ENCODE measurements at regions not wholly inside any gene's neighbourhood (a gene's known extent, or its start where the extent isn't known, plus 50 kb on each side); places are given as distances from the start of the nearest gene placed in this dataset.

DNA sequence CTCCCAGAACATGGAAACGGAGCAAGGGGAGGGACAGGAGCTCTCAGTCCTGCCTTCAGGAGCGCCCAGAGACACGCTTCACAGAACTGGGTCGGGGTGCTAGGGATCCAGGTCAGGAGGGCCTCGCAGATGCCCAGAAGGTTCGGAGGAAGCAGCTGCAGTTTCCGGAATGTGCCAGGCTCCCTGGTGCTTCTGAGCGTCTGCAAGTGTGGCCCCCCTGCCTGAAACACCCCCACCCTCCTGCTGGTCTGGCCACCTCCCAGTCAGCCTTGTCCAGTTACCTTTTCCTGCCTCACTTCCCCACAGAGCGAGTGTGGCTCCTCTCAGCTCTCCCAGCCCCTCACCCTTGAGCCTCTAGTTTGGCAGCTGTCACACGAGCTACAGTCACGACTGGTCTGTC is 88.3 kb upstream of the TAF1B start:
- Histone ChIP-seq H3K27ac (no peak overlapping the region), H3K9me3 (no peaks in the 10 kb centered on the region), H3K27me3 (peaks cover 21% of the 10 kb centered on the region), H3K36me3 (no peaks in the 10 kb centered on the region), H3K4me3 (no peak overlapping the region), H3K4me1 (peaks cover 0 to 34% (median 14%) of the 10 kb centered on the region in 3 donors)
- WGBS, 2 donors (ENCODE audit: low coverage in 1 of 2) = 49% methylated on average over 2 of the region's 11 CpGs; no CpG with 5 or more reads in 1 of the 2 donors
- TF ChIP-seq, protein P1, sequence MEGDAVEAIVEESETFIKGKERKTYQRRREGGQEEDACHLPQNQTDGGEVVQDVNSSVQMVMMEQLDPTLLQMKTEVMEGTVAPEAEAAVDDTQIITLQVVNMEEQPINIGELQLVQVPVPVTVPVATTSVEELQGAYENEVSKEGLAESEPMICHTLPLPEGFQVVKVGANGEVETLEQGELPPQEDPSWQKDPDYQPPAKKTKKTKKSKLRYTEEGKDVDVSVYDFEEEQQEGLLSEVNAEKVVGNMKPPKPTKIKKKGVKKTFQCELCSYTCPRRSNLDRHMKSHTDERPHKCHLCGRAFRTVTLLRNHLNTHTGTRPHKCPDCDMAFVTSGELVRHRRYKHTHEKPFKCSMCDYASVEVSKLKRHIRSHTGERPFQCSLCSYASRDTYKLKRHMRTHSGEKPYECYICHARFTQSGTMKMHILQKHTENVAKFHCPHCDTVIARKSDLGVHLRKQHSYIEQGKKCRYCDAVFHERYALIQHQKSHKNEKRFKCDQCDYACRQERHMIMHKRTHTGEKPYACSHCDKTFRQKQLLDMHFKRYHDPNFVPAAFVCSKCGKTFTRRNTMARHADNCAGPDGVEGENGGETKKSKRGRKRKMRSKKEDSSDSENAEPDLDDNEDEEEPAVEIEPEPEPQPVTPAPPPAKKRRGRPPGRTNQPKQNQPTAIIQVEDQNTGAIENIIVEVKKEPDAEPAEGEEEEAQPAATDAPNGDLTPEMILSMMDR (IDR thresholded peaks at IDR 0.05) = no peak
- no peak for TF ChIP-seq EP300 (IDR thresholded peaks at IDR 0.05)
- no peak for TF ChIP-seq POLR2AphosphoS5 (IDR thresholded peaks at IDR 0.05)
- no peak for TF ChIP-seq POLR2A (IDR thresholded peaks at IDR 0.05)
- ATAC-seq = no peak

DNA sequence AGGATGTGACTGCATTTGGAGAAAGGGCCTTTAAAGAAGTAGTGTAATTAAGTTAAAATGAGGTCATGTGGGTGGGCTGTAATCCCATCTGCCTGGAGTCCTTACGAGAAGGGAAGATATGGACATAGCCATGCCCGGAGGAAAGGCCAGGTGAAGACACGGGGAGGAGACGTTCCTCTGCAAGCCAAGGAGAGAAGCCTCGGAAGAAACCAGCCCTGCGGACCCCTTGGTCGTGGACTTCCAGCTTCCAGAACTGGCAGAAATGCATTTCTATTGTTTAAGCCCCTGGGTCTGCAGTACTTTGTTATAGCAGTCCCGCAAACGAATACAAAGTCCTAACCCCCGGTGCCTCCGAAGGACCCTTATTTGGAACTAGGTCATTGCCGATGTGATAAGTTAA is 87.6 kb upstream of the TAF1B start:
- 91 to 96% methylated on average over 9 to 11 of the region's 12 CpGs for WGBS, 2 donors (ENCODE audit: low coverage in 1 of 2)
- Histone ChIP-seq H3K27me3 (peaks cover 21% of the 10 kb centered on the region), H3K4me1 (peaks cover 0 to 34% (median 14%) of the 10 kb centered on the region in 3 donors), H3K9me3 (no peaks in the 10 kb centered on the region), H3K27ac (no peak overlapping the region), H3K36me3 (no peaks in the 10 kb centered on the region), H3K4me3 (no peak overlapping the region)
- TF ChIP-seq, protein P1 (IDR thresholded peaks at IDR 0.05) = no peak
- TF ChIP-seq POLR2AphosphoS5 (IDR thresholded peaks at IDR 0.05) (no peak), POLR2A (IDR thresholded peaks at IDR 0.05) (no peak), EP300 (IDR thresholded peaks at IDR 0.05) (no peak)
- no peak for ATAC-seq

DNA sequence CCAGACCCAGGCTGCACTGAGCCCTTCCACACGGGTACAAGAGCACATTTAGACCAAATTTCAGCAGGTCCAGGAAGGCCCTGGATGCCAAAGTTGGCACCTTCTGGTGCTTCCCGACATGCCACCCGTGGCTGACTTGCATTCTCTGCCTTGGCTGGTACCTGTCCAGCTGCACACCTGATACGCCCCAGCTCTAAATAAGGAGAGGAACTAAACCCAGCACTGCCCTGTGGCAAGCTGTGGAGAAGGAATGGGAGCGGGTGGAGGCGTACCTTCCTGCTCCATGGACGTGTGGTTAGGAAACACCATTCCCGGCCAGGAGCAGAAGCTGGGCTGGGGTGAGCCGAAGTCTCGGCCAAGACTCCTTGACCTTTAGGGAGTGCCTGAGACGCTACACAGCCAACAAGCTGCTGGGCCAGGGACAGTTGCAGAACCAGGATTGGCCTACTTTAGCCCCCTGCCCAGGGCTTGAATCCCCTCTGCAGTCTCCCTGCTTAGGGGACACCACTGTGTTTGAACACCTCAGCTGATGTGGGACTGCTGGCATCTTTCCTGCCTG is 86.5 kb upstream of the TAF1B start:
- WGBS, 2 donors (ENCODE audit: low coverage in 1 of 2) = 80% methylated on average over 4 of the region's 11 CpGs; no CpG with 5 or more reads in 1 of the 2 donors
- Histone ChIP-seq H3K9me3 (no peaks in the 10 kb centered on the region), H3K4me3 (no peak overlapping the region), H3K27ac (no peak overlapping the region), H3K4me1 (peaks cover 0 to 38% (median 14%) of the 10 kb centered on the region in 3 donors), H3K36me3 (no peaks in the 10 kb centered on the region), H3K27me3 (peaks cover 21% of the 10 kb centered on the region)
- TF ChIP-seq, protein P1 (IDR thresholded peaks at IDR 0.05) = no peak
- TF ChIP-seq POLR2A (IDR thresholded peaks at IDR 0.05) (no peak), EP300 (IDR thresholded peaks at IDR 0.05) (no peak), POLR2AphosphoS5 (IDR thresholded peaks at IDR 0.05) (no peak)
- no peak for ATAC-seq

DNA sequence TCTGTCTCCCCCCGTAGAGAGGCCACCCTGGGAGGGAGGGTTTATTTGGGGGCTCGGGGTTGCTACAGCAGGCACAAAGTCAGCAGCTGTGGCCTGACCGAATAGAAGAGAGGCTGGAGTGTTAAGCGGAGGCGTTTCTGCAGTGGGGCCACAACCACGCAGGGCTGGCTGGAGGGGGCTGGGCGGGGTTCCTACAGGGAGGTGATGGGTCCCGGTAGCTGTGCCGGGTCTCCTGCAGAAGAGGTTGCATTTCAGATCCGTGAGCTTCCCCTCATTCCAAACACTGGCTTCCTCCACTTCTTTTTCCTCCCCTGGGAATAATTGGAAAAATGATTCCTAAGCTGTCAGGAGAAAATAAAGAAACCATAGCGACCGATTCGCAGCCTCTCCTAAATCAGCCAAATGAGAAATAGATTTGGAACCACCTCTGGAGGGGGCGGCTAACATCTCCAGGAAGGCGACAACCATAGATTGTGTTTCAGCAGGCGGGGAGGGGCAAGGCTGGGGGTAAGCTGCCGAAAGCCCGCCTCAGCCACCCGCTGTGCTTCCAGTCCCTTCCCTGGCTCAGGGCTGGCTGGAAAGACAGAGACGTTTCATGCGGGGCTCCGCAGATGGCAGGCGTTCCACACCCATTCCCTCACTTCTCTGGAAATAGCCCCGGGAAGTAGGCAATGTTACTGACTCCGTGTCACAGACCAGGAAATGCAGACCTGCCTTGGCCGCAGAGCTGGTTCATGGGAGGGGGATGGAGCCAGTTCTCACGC is 85.6 kb upstream of the TAF1B start:
- ATAC-seq = peak; percentile 57
- no peaks in the 10 kb centered on the region for H3K36me3 ChIP-seq
- H3K9me3 ChIP-seq = no peaks in the 10 kb centered on the region
- peaks cover 21% of the 10 kb centered on the region for H3K27me3 ChIP-seq
- H3K4me3 ChIP-seq = peak overlapping the region in 1 of 2 donors; percentile 39
- H3K4me1 ChIP-seq = peaks cover 0 to 36% (median 12%) of the 10 kb centered on the region in 3 donors
- peak overlapping the region in 2 of 4 donors; percentile 4 to 52 for H3K27ac ChIP-seq
- WGBS, 2 donors (ENCODE audit: low coverage in 1 of 2) = 0 to 8% methylated on average over 5 to 9 of the region's 27 CpGs
- TF ChIP-seq EP300 (IDR thresholded peaks at IDR 0.05) (no peak), POLR2A (IDR thresholded peaks at IDR 0.05) (no peak), POLR2AphosphoS5 (IDR thresholded peaks at IDR 0.05) (peak; percentile 27)
- TF ChIP-seq, protein P1 (IDR thresholded peaks at IDR 0.05) = no peak

Data from gastroesophageal sphincter (tissue), 4 donors.